ENCODE measurements at regions not wholly inside any gene's neighbourhood (a gene's known extent, or its start where the extent isn't known, plus 50 kb on each side); places are given as distances from the start of the nearest gene placed in this dataset.

DNA sequence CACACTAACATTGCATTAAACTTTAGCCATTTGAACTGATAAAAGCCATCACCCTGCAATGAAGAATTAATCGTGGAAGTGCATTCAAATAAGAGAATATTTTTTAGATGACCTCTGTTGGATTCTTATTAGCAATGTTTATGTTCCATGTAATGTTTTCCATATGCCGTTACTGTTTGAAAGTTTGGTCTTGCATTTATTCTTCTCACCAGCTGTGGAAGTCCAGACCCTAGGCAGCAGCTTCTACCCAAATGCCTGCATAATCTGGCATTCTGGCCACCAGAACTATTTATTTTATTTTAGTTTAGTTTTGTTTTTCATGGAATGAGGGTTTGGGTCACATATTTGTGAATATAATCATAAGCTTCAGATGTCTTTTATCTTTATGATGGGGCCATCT, 140.4 kb downstream of the SAMD5 start:
- TF ChIP-seq ZC3H11A (IDR thresholded peaks at IDR 0.05) (no peak), HDAC2 (IDR thresholded peaks at IDR 0.05) (no peak), FOSL2 (IDR thresholded peaks at IDR 0.05) (no peak), FOSL2 (CRISPR knock-in tag; IDR thresholded peaks at IDR 0.05) (no peak), MAZ (IDR thresholded peaks at IDR 0.05; ENCODE audit: borderline replicate concordance, low read depth, low read length) (no peak), HEYL (CRISPR knock-in tag; IDR thresholded peaks at IDR 0.05) (no peak), CHD4 (IDR thresholded peaks at IDR 0.05; ENCODE audit: borderline replicate concordance) (no peak), CBX8 (IDR thresholded peaks at IDR 0.05) (no peak), POLR2A (IDR thresholded peaks at IDR 0.05; ENCODE audit: low read length) (no peak), RFX5 (IDR thresholded peaks at IDR 0.05) (no peak), JUN (IDR thresholded peaks at IDR 0.05) (no peak), NPAS2 (CRISPR knock-in tag; IDR thresholded peaks at IDR 0.05; ENCODE audit: borderline replicate concordance) (no peak)
- TF ChIP-seq, protein P1, sequence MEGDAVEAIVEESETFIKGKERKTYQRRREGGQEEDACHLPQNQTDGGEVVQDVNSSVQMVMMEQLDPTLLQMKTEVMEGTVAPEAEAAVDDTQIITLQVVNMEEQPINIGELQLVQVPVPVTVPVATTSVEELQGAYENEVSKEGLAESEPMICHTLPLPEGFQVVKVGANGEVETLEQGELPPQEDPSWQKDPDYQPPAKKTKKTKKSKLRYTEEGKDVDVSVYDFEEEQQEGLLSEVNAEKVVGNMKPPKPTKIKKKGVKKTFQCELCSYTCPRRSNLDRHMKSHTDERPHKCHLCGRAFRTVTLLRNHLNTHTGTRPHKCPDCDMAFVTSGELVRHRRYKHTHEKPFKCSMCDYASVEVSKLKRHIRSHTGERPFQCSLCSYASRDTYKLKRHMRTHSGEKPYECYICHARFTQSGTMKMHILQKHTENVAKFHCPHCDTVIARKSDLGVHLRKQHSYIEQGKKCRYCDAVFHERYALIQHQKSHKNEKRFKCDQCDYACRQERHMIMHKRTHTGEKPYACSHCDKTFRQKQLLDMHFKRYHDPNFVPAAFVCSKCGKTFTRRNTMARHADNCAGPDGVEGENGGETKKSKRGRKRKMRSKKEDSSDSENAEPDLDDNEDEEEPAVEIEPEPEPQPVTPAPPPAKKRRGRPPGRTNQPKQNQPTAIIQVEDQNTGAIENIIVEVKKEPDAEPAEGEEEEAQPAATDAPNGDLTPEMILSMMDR (IDR thresholded peaks at IDR 0.05): no peak
- TF ChIP-seq, protein P2, sequence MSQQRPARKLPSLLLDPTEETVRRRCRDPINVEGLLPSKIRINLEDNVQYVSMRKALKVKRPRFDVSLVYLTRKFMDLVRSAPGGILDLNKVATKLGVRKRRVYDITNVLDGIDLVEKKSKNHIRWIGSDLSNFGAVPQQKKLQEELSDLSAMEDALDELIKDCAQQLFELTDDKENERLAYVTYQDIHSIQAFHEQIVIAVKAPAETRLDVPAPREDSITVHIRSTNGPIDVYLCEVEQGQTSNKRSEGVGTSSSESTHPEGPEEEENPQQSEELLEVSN (IDR thresholded peaks at IDR 0.05; ENCODE audit: borderline replicate concordance, low read depth): no peak
- TF ChIP-seq, protein P3, sequence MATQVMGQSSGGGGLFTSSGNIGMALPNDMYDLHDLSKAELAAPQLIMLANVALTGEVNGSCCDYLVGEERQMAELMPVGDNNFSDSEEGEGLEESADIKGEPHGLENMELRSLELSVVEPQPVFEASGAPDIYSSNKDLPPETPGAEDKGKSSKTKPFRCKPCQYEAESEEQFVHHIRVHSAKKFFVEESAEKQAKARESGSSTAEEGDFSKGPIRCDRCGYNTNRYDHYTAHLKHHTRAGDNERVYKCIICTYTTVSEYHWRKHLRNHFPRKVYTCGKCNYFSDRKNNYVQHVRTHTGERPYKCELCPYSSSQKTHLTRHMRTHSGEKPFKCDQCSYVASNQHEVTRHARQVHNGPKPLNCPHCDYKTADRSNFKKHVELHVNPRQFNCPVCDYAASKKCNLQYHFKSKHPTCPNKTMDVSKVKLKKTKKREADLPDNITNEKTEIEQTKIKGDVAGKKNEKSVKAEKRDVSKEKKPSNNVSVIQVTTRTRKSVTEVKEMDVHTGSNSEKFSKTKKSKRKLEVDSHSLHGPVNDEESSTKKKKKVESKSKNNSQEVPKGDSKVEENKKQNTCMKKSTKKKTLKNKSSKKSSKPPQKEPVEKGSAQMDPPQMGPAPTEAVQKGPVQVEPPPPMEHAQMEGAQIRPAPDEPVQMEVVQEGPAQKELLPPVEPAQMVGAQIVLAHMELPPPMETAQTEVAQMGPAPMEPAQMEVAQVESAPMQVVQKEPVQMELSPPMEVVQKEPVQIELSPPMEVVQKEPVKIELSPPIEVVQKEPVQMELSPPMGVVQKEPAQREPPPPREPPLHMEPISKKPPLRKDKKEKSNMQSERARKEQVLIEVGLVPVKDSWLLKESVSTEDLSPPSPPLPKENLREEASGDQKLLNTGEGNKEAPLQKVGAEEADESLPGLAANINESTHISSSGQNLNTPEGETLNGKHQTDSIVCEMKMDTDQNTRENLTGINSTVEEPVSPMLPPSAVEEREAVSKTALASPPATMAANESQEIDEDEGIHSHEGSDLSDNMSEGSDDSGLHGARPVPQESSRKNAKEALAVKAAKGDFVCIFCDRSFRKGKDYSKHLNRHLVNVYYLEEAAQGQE (IDR thresholded peaks at IDR 0.05): no peak
